Subcutaneous abdominal adipose tissue (tissue), 5 donors: ENCODE measurements at regions not wholly inside any gene's neighbourhood (a gene's known extent, or its start where the extent isn't known, plus 50 kb on each side); places are given as distances from the start of the nearest gene placed in this dataset.
"Not testable (repeated sequence)": the region's sequence is repeated elsewhere in the genome, so short reads cannot be mapped to it uniquely, and the experiment has no call there.

Source experiments
- H3K27ac ChIP-seq: one replicate; pipeline ENCODE4 v1.7.0; 2013; ENCODE audit warnings: low read depth, mild to moderate bottlenecking, inconsistent platforms, low read length, moderate library complexity
- H3K27me3 ChIP-seq, 5 donors: one replicate each; pipeline ENCODE4 v1.7.0; 2013; ENCODE audit warnings: low read length in 5 of 5, inconsistent platforms in 1 of 5; ENCODE audit not compliant: control insufficient read depth in 5 of 5, insufficient read depth in 4 of 5
- H3K36me3 ChIP-seq, 5 donors: one replicate each; pipeline ENCODE4 v1.7.0; 2013; ENCODE audit warnings: low read length in 5 of 5; ENCODE audit not compliant: control insufficient read depth in 5 of 5, insufficient read depth in 5 of 5
- H3K4me1 ChIP-seq, 5 donors: one replicate each; pipeline ENCODE4 v1.7.0; 2013; ENCODE audit warnings: low read length in 5 of 5, mild to moderate bottlenecking in 3 of 5, moderate library complexity in 1 of 5; ENCODE audit not compliant: control insufficient read depth in 5 of 5, insufficient read depth in 5 of 5
- H3K4me3 ChIP-seq, 5 donors: one replicate each; pipeline ENCODE4 v1.7.0; 2013; ENCODE audit warnings: low read length in 5 of 5, low read depth in 1 of 5
- H3K9ac ChIP-seq, 5 donors: one replicate each; pipeline ENCODE4 v1.7.0; 2013; ENCODE audit warnings: low read length in 5 of 5, mild to moderate bottlenecking in 4 of 5, moderate library complexity in 3 of 5
- H3K9me3 ChIP-seq, 5 donors: one replicate each; pipeline ENCODE4 v1.7.0; 2013; ENCODE audit warnings: low read length in 5 of 5; ENCODE audit not compliant: control insufficient read depth in 5 of 5
- donor health status: healthy.
- donor health status: healthy.
- donor health status: healthy.
- donor health status: healthy.
- donor health status: healthy.

DNA sequence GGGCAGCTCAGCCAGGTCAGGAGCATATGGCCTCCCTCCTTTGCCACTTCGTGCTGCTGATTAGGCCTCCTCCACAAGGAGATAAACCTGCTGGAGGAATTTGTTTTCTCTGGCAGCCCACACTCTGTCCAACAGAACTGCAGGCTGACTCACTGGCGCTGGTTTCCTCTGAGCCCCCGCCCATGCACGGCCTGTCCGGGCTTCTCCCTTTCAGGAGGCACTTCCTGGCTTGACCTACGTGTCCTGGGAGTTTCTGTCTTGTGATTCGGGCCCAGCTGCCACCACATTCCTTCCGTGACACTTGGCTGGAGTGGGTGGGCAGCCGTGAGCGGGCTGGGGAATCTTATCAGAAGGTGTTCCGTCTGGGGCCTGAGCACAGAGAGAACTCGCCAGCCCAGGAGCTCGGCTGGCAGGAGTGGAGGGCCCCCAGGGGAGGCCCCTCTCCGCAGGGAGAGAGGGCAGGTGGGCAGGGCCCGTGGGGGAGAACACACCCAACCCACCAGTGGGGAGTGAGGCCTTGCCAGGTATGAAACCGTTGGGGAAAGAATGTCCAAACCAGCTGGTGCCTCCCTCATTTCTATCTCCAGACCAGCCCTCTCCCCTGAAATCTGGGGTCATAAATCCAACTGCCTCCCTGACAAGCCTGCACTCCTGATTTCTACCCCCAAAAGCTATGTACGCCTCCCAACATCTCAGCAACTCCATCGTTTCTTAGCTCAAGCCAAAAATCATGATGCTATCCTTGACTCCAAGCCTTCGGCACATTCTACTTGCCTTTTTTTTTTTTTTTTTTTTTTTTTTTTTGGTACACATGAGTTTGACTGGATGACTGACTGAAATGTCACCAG lies 110.6 kb upstream of the MEF2A start:
- Histone ChIP-seq H3K27ac (peak overlapping the region; percentile 79), H3K9me3 (no peaks in the 10 kb centered on the region), H3K9ac (peak overlapping the region in 3 of 5 donors; percentile 32 to 56 (median 36)), H3K4me3 (peak overlapping the region in 1 of 5 donors; percentile 10), H3K27me3 (no peaks in the 10 kb centered on the region), H3K36me3 (no peaks in the 10 kb centered on the region), H3K4me1 (peaks cover 17 to 58% (median 55%) of the 10 kb centered on the region in 5 donors)

GRCh38 chr15:99455789-99456160 lies 110.0 kb upstream of the MEF2A start:
- no peaks in the 10 kb centered on the region for H3K9me3 ChIP-seq
- peak overlapping the region in 1 of 5 donors; percentile 32 for H3K9ac ChIP-seq
- H3K27me3 ChIP-seq, result no peaks in the 10 kb centered on the region
- H3K36me3 ChIP-seq, result no peaks in the 10 kb centered on the region
- H3K4me1 ChIP-seq, result peaks cover 17 to 53% (median 49%) of the 10 kb centered on the region in 5 donors
- no peak overlapping the region for H3K4me3 ChIP-seq
- H3K27ac ChIP-seq, result peak overlapping the region; percentile 79

DNA sequence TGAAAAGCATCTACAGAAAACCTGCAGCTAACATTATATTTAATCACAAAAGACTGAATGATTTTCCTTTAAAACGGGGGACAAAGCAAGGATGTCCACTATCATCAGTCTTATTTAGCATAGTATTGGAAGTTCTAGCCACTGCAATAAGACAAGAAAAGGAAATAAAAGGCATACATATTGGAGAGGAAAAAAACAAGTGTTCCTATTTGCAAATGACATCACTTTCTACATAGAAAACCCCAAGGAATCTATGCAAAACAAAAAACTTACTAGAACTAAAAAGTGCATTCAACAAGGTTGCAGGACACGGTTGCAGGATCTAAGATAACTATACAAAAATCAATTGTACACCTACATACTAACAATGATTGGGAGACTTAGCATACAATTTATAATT lies 101.6 kb upstream of the MEF2A start:
- Histone ChIP-seq H3K9ac (no peak overlapping the region), H3K27me3 (no peaks in the 10 kb centered on the region), H3K36me3 (no peaks in the 10 kb centered on the region), H3K4me3 (no peak overlapping the region), H3K4me1 (peaks cover 0 to 3% (median 2%) of the 10 kb centered on the region in 5 donors), H3K27ac (no peak overlapping the region), H3K9me3 (peaks cover 0 to 15% (median 5%) of the 10 kb centered on the region in 5 donors)

GRCh38 chr15:99466701-99467337 lies 99.0 kb upstream of the MEF2A start:
- no peak overlapping the region for H3K4me3 ChIP-seq
- H3K9me3 ChIP-seq, result peaks cover 0 to 15% (median 5%) of the 10 kb centered on the region in 5 donors
- H3K27ac ChIP-seq, result no peak overlapping the region
- no peaks in the 10 kb centered on the region for H3K27me3 ChIP-seq
- H3K9ac ChIP-seq, result no peak overlapping the region
- H3K36me3 ChIP-seq, result no peaks in the 10 kb centered on the region
- H3K4me1 ChIP-seq, result peaks cover 0 to 3% (median 0%) of the 10 kb centered on the region in 5 donors

GRCh38 chr15:99467338-99467720 lies 98.5 kb upstream of the MEF2A start:
- Histone ChIP-seq H3K4me1 (peaks cover 0 to 3% (median 0%) of the 10 kb centered on the region in 5 donors), H3K36me3 (no peaks in the 10 kb centered on the region), H3K27me3 (no peaks in the 10 kb centered on the region), H3K9me3 (peaks cover 0 to 15% (median 5%) of the 10 kb centered on the region in 5 donors), H3K27ac (no peak overlapping the region), H3K4me3 (no peak overlapping the region), H3K9ac (no peak overlapping the region)

DNA sequence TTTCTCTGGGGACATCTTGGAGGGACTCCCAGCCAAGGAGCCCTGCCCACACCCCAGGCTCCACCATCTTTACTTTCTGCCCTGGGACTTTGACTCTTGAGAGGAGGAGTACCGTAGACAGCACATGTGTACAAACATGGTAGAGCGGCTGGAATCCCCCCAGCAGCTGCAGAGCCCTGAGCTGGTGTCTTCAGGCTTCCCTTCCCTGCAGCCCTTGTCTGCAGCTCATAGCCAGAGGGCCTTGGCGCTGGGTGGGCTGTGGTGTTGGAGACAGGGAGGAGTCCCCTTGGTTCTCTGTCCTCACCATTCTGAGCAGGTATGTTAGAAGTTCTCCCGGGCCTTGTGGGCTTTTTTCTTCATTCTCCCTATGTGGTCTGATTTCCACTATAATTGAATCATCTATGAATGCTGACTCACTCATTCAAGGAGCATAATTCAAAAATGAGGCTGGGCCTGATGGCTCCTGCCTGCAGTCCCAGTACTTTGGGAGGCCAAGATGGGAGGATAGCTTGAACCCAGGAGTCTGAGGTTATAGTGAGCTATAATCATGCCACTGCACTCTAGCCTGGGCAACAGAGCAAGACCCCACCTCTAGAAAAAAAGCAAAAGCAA lies 97.8 kb upstream of the MEF2A start:
- peaks cover 0 to 6% (median 0%) of the 10 kb centered on the region in 5 donors for H3K4me1 ChIP-seq
- no peaks in the 10 kb centered on the region for H3K36me3 ChIP-seq
- no peak overlapping the region for H3K9ac ChIP-seq
- H3K9me3 ChIP-seq, result peaks cover 0 to 13% (median 5%) of the 10 kb centered on the region in 5 donors
- no peak overlapping the region for H3K27ac ChIP-seq
- no peak overlapping the region for H3K4me3 ChIP-seq
- H3K27me3 ChIP-seq, result no peaks in the 10 kb centered on the region

DNA sequence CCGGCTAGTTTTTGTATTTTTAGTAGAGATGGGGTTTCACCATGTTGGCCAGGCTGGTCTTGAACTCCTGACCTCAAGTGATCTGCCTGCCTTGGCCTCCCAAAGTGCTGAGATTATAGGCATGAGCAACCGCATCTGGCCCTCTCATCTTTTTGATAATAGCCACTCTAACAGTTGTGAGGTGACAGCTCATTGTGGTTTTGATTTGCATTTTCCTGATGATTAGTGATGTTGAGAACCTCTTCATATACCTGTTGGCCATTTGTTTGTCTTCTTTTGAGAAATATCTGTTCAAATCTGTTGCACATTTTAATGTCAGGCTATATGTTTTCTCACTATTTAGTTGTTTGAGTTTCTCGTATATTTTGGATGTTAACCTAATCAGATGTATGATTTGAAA lies 95.6 kb upstream of the MEF2A start:
- not testable (repeated sequence) for H3K27me3 ChIP-seq, H3K36me3 ChIP-seq, H3K9ac ChIP-seq, H3K4me3 ChIP-seq, H3K9me3 ChIP-seq, H3K27ac ChIP-seq
- H3K4me1 ChIP-seq, result peaks cover 0 to 26% (median 5%) of the 10 kb centered on the region in 5 donors

GRCh38 chr15:99472416-99473145 lies 93.2 kb upstream of the MEF2A start:
- H3K9me3 ChIP-seq, result no peaks in the 10 kb centered on the region
- H3K4me3 ChIP-seq, result no peak overlapping the region
- no peaks in the 10 kb centered on the region for H3K36me3 ChIP-seq
- no peaks in the 10 kb centered on the region for H3K27me3 ChIP-seq
- H3K27ac ChIP-seq, result no peak overlapping the region
- no peak overlapping the region for H3K9ac ChIP-seq
- H3K4me1 ChIP-seq, result peaks cover 0 to 44% (median 18%) of the 10 kb centered on the region in 5 donors

GRCh38 chr15:99473981-99474906 lies 91.5 kb upstream of the MEF2A start:
- Histone ChIP-seq H3K9ac (no peak overlapping the region), H3K36me3 (no peaks in the 10 kb centered on the region), H3K4me3 (no peak overlapping the region), H3K9me3 (no peaks in the 10 kb centered on the region), H3K27ac (no peak overlapping the region), H3K4me1 (peaks cover 0 to 50% (median 18%) of the 10 kb centered on the region in 5 donors), H3K27me3 (no peaks in the 10 kb centered on the region)
